HG03439 (cell line): ENCODE measurements at regions not wholly inside any gene's neighbourhood (a gene's known extent, or its start where the extent isn't known, plus 50 kb on each side); places are given as distances from the start of the nearest gene placed in this dataset.

ENCODE experiments used
- ATAC-seq: cut with Tn5 transposase; IDR thresholded peaks from one replicate; pipeline ENCODE4 v1.9.1; 2021; ENCODE audit warnings: mild to moderate bottlenecking, moderate library complexity; ENCODE audit not compliant: unreplicated experiment

GRCh38 chr6:132244744-132245143 lies 156.5 kb downstream of the MOXD1 start:
- no peak for ATAC-seq

GRCh38 chr6:132236744-132237143 lies 164.5 kb downstream of the MOXD1 start:
- no peak for ATAC-seq

GRCh38 chr6:132236281-132236680 lies 165.0 kb downstream of the MOXD1 start:
- no peak for ATAC-seq

GRCh38 chr6:132235596-132236280 lies 165.5 kb downstream of the MOXD1 start:
- no peak for ATAC-seq

- ATAC-seq = no peak
Measured at GRCh38 chr6:132234356-132234755, 166.9 kb downstream of the MOXD1 start.

GRCh38 chr6:132231121-132231884 lies 170.0 kb downstream of the MOXD1 start:
- no peak for ATAC-seq

GRCh38 chr6:132228894-132229293 lies 172.4 kb downstream of the MOXD1 start:
- ATAC-seq = no peak

GRCh38 chr6:132227904-132228303 lies 173.4 kb downstream of the MOXD1 start:
- no peak for ATAC-seq

- no peak for ATAC-seq
Measured at GRCh38 chr6:132224943-132225342, 176.3 kb downstream of the MOXD1 start.

GRCh38 chr6:132220800-132221199 lies 180.5 kb downstream of the MOXD1 start:
- ATAC-seq = no peak

- no peak for ATAC-seq
Measured at GRCh38 chr6:132219901-132220300, 181.4 kb downstream of the MOXD1 start.

- ATAC-seq = no peak
Measured at GRCh38 chr6:132218059-132218696, 183.1 kb downstream of the MOXD1 start.

GRCh38 chr6:132215805-132216204 lies 185.5 kb downstream of the MOXD1 start:
- no peak for ATAC-seq

- no peak for ATAC-seq
Measured at GRCh38 chr6:132214716-132215115, 186.6 kb downstream of the MOXD1 start.

GRCh38 chr6:132213732-132214131 lies 187.5 kb downstream of the MOXD1 start:
- no peak for ATAC-seq

- ATAC-seq = no peak
Measured at GRCh38 chr6:132213191-132213590, 188.1 kb downstream of the MOXD1 start.

GRCh38 chr6:132210886-132211563 lies 190.2 kb downstream of the MOXD1 start:
- ATAC-seq = no peak

GRCh38 chr6:132209351-132209750 lies 191.9 kb downstream of the MOXD1 start:
- ATAC-seq = no peak

- ATAC-seq = no peak
Measured at GRCh38 chr6:132207991-132208390, 193.3 kb downstream of the MOXD1 start.

GRCh38 chr6:132205946-132206345 lies 195.3 kb downstream of the MOXD1 start:
- ATAC-seq = no peak

GRCh38 chr6:132204591-132204990 lies 196.7 kb downstream of the MOXD1 start:
- ATAC-seq = no peak
